ENCODE measurements at regions not wholly inside any gene's neighbourhood (a gene's known extent, or its start where the extent isn't known, plus 50 kb on each side); places are given as distances from the start of the nearest gene placed in this dataset.

- DNase-seq: no peak
- in situ Hi-C loops (cut with HindIII; ENCODE audit: low pct_ligation_motif_present, low pct_unique_long_range_greater_than_20kb, low sequenced_read_pairs): no loop called here
These were observed 64.0 kb upstream of the THBS2 start for GRCh38 chr6:169317441-169318202.

DNA sequence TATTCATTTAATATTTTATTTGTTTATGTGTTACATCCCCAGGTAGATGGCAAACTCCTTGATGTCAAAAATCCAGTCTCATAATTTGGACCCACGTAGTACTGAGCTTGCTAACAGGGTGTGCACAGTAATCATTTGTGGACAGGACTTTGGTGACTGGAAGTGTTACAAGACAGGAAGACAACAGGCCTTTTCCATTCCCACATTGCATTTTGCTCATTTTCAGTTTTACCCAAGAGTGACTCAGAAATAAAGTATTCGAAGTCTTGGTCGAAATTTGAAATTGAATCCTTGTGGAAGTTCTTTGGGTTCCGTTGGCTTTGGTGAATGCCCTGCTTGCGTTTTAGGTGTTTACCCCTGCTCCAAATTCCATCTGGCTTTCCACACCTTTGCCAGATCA is 63.0 kb upstream of the THBS2 start:
- no peak for DNase-seq
- in situ Hi-C loops (cut with HindIII; ENCODE audit: low pct_ligation_motif_present, low pct_unique_long_range_greater_than_20kb, low sequenced_read_pairs): no loop called here

- in situ Hi-C loops (cut with HindIII; ENCODE audit: low pct_ligation_motif_present, low pct_unique_long_range_greater_than_20kb, low sequenced_read_pairs): no loop called here
- DNase-seq: no peak
These were observed 62.4 kb upstream of the THBS2 start for GRCh38 chr6:169315830-169316614.

DNA sequence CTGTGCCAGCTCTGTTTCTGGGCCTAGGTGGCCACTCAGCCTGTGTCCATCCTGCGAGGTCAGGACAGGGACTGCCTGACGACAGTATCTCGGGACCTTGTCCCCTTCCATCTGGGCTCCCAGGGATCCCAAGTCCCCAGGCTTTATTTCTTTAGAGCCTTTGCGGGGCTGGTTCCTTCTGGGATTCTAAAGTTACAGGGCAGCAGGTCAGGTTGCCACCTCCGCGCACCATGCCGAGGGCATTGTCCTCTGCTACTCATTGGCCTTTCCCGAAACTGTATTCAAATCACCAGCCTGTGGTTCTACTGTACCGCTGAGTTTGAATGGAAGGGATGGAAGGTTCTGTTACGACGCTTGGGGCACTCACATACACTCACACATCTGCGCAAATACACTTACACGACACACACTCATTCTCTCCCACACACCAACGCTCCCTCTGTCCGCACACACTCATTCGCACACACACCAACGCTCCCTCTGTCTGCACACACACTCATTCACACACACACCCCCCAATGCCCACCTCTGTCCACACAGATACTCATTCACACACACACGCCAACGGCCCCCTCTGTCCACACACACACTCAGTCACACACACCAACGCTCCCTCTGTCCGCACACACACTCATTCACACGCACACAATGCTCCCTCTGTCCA is 59.8 kb upstream of the THBS2 start:
- DNase-seq: no peak
- in situ Hi-C loops (cut with HindIII; ENCODE audit: low pct_ligation_motif_present, low pct_unique_long_range_greater_than_20kb, low sequenced_read_pairs): no loop called here

GRCh38 chr6:169312658-169313346 is 59.2 kb upstream of the THBS2 start:
- in situ Hi-C loops (cut with HindIII; ENCODE audit: low pct_ligation_motif_present, low pct_unique_long_range_greater_than_20kb, low sequenced_read_pairs): no loop called here
- no peak for DNase-seq

DNA sequence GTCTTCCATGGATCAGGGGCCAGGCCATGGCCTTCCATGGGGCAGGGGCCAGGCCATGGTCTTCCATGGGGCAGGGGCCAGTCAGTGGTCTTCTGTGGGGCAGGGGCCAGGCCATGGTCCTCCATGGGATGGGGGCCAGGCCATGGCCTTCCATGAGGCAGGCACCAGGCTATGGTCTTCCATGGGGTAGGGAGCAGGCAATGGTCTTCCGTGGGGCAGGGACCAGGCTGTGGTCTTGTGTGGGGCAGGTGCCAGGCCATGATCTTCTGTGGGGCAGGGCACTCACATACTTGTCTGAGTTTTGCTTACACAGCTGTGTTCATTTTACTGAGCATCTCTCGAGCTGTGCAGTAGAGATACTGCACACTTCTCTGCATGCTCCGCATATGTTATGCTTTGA is 57.3 kb upstream of the THBS2 start:
- no peak for DNase-seq
- in situ Hi-C loops (cut with HindIII; ENCODE audit: low pct_ligation_motif_present, low pct_unique_long_range_greater_than_20kb, low sequenced_read_pairs): no loop called here

Measured in ACHN (cell line).